22Rv1 (cell line): ENCODE measurements at regions not wholly inside any gene's neighbourhood (a gene's known extent, or its start where the extent isn't known, plus 50 kb on each side); places are given as distances from the start of the nearest gene placed in this dataset.
A peak's percentile ranks its signal among the peaks of the same experiment; 100 is the strongest.

Source experiments
- H3K27ac ChIP-seq: fragments of 450-650 bp; 2 replicates; pipeline ENCODE4 v1.5.1; 2017
- ZFX ChIP-seq: fragments of 450-650 bp; IDR thresholded peaks from 2 replicates; pipeline ENCODE4 v1.6.1; 2017; ENCODE audit warnings: antibody characterized with exemption, borderline replicate concordance
- TF ChIP-seq, protein P1 (sequence below): fragments of 450-650 bp; IDR thresholded peaks from 2 replicates; pipeline ENCODE4 v1.5.1; 2017; ENCODE audit warnings: mild to moderate bottlenecking

DNA sequence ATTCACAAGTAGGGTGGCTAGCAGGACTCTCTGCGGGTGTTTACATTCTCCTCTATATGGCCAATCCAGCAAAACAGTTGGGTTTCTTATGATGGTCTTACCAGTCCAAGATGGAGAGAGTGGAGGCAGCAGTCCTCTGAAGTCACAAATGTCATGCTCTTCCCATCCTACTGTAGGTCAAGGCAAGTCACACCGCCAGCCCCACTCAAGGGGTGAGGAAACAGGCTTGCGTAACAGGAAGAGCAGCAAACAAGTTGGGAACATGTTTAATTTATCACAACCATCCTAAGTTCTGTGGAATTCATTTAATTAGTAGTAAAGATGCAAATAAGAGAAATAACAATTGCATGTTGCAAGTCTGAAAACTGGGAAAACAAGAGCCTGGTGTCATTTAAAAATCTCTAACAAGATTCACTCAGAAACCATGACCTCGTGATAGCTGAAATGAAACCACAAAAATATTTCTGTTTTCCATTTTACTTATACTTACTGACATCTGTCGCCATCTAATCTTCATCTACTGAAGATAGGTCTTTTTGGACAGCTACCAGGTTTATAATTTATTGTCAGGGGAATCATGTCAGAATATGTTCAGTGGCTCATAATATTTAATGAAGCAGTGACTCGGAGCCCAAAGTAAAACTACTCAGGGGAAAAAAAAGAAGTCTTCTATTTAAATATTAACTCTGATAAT, 349.1 kb upstream of the FMN2 start:
- no peak for TF ChIP-seq ZFX
- TF ChIP-seq, protein P1, sequence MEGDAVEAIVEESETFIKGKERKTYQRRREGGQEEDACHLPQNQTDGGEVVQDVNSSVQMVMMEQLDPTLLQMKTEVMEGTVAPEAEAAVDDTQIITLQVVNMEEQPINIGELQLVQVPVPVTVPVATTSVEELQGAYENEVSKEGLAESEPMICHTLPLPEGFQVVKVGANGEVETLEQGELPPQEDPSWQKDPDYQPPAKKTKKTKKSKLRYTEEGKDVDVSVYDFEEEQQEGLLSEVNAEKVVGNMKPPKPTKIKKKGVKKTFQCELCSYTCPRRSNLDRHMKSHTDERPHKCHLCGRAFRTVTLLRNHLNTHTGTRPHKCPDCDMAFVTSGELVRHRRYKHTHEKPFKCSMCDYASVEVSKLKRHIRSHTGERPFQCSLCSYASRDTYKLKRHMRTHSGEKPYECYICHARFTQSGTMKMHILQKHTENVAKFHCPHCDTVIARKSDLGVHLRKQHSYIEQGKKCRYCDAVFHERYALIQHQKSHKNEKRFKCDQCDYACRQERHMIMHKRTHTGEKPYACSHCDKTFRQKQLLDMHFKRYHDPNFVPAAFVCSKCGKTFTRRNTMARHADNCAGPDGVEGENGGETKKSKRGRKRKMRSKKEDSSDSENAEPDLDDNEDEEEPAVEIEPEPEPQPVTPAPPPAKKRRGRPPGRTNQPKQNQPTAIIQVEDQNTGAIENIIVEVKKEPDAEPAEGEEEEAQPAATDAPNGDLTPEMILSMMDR: no peak
- no peak overlapping the region for H3K27ac ChIP-seq

DNA sequence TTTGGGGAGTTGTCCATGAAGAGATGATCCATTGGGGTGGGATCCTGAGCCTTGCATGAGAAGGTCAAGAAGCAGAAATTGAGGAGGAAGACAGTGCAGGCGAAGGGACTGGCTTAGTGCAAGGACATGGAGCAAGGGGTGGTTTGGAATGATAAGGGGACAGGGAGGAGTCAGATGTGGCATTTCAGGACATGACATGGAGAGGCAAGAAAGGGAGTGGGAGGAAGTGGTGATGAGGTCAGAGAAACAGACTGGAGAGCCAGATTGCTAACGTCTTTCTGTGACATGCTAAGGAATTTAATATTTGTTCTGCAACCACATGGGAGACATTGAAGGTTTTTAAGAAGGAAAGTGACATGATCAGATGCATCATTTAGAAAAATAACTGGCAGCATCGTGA, 346.8 kb upstream of the FMN2 start:
- TF ChIP-seq ZFX: no peak
- TF ChIP-seq, protein P1: no peak
- H3K27ac ChIP-seq: no peak overlapping the region

DNA sequence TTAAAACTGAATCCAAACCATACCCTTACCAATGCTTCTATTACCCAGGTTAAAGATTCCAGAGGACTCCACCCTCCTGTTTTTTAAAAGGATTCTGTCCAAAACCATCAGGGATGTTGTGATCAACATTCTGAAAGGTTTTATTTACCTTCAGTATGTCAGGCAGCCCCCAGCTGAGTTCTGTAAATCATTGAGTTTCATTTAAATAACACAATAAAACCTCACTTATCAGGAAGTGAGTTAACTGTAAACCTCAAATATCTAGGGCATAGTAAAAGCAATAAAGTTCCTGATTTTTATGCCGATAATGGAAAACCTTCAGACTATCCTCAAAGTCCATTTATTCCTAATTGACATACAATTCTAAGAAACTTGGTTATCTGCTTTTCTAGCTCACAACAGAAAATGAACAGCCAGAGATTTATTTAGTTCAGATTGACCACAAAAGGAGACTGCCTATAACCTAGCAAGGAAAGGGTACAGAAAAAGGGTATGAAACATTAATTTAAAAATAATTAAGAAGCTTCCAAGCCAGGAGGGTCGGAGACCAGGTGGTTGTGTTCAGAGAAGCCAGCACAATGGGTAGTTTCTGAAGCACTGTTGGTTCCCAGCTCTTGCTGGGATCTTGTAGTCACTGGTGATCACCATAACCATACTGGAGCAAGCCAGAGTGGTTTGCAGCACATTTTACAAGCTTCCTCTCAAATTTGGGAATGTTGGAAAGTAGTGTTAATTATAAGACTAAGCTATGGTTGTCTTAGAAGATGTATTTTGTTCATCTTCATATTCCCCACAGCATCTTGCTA, 336.4 kb upstream of the FMN2 start:
- TF ChIP-seq, protein P1: no peak
- TF ChIP-seq ZFX: no peak
- H3K27ac ChIP-seq: no peak overlapping the region

DNA sequence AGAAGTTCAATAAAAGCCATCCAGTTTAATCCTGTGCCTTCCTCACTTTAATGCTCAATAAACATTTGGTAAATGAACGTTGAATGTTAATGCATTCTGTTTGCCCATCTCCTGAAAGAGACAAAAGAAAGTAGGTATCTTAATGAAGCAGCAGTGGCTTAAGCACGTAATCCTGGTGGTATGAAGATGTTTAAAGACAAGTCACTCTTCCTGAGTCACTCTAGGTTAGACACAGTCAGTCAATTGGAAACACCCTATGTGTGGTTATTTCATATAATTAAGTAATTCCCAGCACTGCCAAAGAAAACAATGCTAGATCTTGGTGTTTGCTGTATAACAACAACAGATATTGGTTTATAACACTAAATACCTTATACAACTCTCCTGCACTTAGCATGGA, 334.0 kb upstream of the FMN2 start:
- TF ChIP-seq, protein P1: no peak
- no peak for TF ChIP-seq ZFX
- no peak overlapping the region for H3K27ac ChIP-seq

DNA sequence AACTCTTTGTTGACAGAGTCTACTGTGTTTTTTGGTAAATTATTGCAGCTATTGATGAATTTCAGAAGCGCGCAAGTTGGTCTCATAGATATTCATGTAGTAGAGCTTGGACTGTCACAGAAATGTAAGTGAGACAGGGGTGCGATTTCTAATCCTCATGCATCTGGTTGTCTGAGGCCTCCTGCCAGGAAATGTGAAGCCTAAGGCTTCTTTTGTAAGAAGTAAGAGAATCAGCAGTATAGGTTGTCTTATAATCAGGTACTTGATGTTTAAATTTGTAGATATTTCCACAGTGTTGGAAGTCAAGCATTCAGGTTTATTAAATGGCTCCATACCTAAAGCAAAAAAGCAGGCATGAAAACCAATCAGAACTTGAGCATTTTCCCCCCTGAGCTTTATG, 332.9 kb upstream of the FMN2 start:
- H3K27ac ChIP-seq: no peak overlapping the region
- TF ChIP-seq ZFX: no peak
- TF ChIP-seq, protein P1: no peak

DNA sequence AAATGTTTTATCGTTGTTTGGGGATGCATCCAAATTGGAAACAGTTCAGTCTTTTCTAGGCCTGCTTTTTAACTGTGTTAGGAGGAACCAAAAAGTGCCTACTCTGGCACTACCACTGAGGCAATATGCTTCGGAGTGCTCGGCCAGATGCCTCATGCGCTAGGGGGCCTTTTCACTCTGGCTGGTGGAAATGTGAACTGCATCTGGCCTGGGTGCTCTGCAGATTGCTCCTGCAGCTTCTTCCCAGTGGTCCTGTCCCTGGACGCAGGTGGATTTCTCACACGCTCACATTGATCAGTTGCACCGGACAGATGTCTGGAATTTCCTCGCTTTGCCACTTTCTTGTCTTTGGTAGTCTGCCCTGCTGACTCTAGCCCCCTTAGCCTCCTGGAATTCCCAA, 330.2 kb upstream of the FMN2 start:
- TF ChIP-seq, protein P1: no peak
- no peak for TF ChIP-seq ZFX

DNA sequence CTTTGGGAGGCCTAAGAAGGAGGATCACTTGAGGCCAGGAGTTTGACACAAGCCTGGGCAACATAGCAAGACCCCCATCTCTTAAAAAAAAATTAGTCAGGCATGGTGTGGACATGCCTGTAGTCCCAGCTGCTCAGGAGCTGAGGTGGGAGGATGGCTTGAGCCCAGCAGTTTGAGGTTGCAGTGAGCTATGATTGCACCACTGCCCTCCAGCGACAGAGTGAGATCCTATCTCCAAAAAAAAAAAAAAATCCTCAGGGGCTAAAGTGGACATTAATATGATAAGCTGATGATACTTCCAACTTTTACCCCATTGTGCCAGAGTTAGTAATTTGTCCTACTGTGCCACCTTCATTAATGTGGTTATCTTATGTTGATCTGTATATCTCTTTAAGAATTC, 327.8 kb upstream of the FMN2 start:
- H3K27ac ChIP-seq: no peak overlapping the region
- TF ChIP-seq, protein P1: peak; percentile 34
- TF ChIP-seq ZFX: no peak

More for the DNA sequence above, 330.2 kb upstream of the FMN2 start:
- no peak overlapping the region for H3K27ac ChIP-seq
